Ishikawa (cell line): ENCODE measurements at regions not wholly inside any gene's neighbourhood (a gene's known extent, or its start where the extent isn't known, plus 50 kb on each side); places are given as distances from the start of the nearest gene placed in this dataset.

Source experiments
- CEBPB ChIP-seq: IDR thresholded peaks from 2 replicates; pipeline ENCODE4 v1.6.1; 2012
- CREB1 ChIP-seq: IDR thresholded peaks from 2 replicates; pipeline ENCODE4 v1.6.1; 2012; ENCODE audit warnings: low read depth
- EP300 ChIP-seq: IDR thresholded peaks from 2 replicates; pipeline ENCODE4 v1.6.1; 2012; ENCODE audit warnings: borderline replicate concordance
- NFIC ChIP-seq: IDR thresholded peaks from 2 replicates; pipeline ENCODE4 v1.6.1; 2012
- RAD21 ChIP-seq: IDR thresholded peaks from 2 replicates; pipeline ENCODE4 v1.6.1; 2012; ENCODE audit warnings: low read depth
- TAF1 ChIP-seq: IDR thresholded peaks from 2 replicates; pipeline ENCODE4 v1.6.1; 2012; ENCODE audit warnings: low read depth, mild to moderate bottlenecking
- TCF12 ChIP-seq: IDR thresholded peaks from 2 replicates; pipeline ENCODE4 v1.6.1; 2012; ENCODE audit warnings: low read depth
- YY1 ChIP-seq: IDR thresholded peaks from 2 replicates; pipeline ENCODE4 v1.6.1; 2012; ENCODE audit warnings: low read depth
- ZBTB7A ChIP-seq: IDR thresholded peaks from 2 replicates; pipeline ENCODE4 v1.6.1; 2012; ENCODE audit warnings: low read depth
- TF ChIP-seq, protein P1 (sequence below): IDR thresholded peaks from 2 replicates; pipeline ENCODE4 v1.6.1; 2012; ENCODE audit warnings: low read depth, mild to moderate bottlenecking

DNA sequence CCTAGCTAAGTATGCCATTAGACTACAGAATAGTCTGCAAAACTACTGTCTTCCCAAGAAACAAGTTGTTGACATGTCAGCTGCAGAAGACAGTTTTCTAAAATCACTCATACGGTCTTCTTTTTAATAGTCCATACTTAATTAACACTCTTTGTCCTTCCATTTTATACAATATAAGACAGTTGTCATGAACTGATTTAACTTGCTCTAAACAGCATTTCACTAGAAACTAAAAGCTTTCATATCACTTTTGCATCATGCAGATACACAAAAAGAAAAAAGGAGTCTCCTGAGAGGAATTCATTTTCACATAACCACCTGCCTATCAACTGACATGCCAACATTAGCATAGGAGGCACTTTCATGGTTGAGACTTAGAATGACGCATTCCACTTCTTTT, 1159.6 kb upstream of the CHAC2 start:
- TF ChIP-seq NFIC (no peak), ZBTB7A (no peak), CEBPB (no peak), YY1 (no peak), TAF1 (no peak), TCF12 (no peak), CREB1 (no peak), EP300 (no peak), RAD21 (no peak)
- TF ChIP-seq, protein P1, sequence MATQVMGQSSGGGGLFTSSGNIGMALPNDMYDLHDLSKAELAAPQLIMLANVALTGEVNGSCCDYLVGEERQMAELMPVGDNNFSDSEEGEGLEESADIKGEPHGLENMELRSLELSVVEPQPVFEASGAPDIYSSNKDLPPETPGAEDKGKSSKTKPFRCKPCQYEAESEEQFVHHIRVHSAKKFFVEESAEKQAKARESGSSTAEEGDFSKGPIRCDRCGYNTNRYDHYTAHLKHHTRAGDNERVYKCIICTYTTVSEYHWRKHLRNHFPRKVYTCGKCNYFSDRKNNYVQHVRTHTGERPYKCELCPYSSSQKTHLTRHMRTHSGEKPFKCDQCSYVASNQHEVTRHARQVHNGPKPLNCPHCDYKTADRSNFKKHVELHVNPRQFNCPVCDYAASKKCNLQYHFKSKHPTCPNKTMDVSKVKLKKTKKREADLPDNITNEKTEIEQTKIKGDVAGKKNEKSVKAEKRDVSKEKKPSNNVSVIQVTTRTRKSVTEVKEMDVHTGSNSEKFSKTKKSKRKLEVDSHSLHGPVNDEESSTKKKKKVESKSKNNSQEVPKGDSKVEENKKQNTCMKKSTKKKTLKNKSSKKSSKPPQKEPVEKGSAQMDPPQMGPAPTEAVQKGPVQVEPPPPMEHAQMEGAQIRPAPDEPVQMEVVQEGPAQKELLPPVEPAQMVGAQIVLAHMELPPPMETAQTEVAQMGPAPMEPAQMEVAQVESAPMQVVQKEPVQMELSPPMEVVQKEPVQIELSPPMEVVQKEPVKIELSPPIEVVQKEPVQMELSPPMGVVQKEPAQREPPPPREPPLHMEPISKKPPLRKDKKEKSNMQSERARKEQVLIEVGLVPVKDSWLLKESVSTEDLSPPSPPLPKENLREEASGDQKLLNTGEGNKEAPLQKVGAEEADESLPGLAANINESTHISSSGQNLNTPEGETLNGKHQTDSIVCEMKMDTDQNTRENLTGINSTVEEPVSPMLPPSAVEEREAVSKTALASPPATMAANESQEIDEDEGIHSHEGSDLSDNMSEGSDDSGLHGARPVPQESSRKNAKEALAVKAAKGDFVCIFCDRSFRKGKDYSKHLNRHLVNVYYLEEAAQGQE: no peak
